HAP-1 (cell line): ENCODE measurements at regions not wholly inside any gene's neighbourhood (a gene's known extent, or its start where the extent isn't known, plus 50 kb on each side); places are given as distances from the start of the nearest gene placed in this dataset.

Experiments used
- DNase-seq, 2 experiments: peaks; one replicate each; pipeline ENCODE4 v3.0.0-alpha.2; 2016 to 2020; ENCODE audit warnings: low spot score in 2 of 2
- H3K27me3 ChIP-seq: fragments of 250-450 bp; sonication (Bioruptor Pico); 2 replicates; pipeline ENCODE4 v1.5.1; 2020; ENCODE audit warnings: low read depth, mild to moderate bottlenecking, moderate library complexity
- H3K36me3 ChIP-seq: fragments of 250-450 bp; sonication (Bioruptor Pico); replicated peaks from 2 replicates; pipeline ENCODE4 v1.5.1; 2020; ENCODE audit warnings: mild to moderate bottlenecking
- H3K4me1 ChIP-seq: fragments of 250-450 bp; sonication (Bioruptor Pico); 2 replicates; pipeline ENCODE4 v1.5.1; 2020; ENCODE audit warnings: mild to moderate bottlenecking
- H3K4me3 ChIP-seq: fragments of 250-450 bp; sonication (Bioruptor Pico); 2 replicates; pipeline ENCODE4 v1.5.1; 2020; ENCODE audit warnings: mild to moderate bottlenecking, moderate library complexity
- H3K9me3 ChIP-seq: fragments of 250-450 bp; sonication (Bioruptor Pico); 2 replicates; pipeline ENCODE4 v1.5.1; 2020; ENCODE audit warnings: mild to moderate bottlenecking, moderate library complexity
- in situ Hi-C: fragments of 300-500 bp; cut with MboI; formaldehyde crosslinking; loops from 3 replicates; pipeline ENCODE4 v1.14.3; 2020; ENCODE audit warnings: low sequenced_read_pairs, inconsistent platforms, mixed read lengths

GRCh38 chr2:16615687-16616615 lies 49.7 kb downstream of the CYRIA start:
- H3K4me1 ChIP-seq, result no peaks in the 10 kb centered on the region
- H3K27me3 ChIP-seq, result no peaks in the 10 kb centered on the region
- no peaks in the 10 kb centered on the region for H3K9me3 ChIP-seq
- no peaks in the 10 kb centered on the region for H3K36me3 ChIP-seq
- in situ Hi-C loops, result loop anchor here (5.0 kb wide), 1 partner anchor 141 kb away; no protein-coding TSS in a partner anchor
- DNase-seq, result no peak
- no peak overlapping the region for H3K4me3 ChIP-seq

DNA sequence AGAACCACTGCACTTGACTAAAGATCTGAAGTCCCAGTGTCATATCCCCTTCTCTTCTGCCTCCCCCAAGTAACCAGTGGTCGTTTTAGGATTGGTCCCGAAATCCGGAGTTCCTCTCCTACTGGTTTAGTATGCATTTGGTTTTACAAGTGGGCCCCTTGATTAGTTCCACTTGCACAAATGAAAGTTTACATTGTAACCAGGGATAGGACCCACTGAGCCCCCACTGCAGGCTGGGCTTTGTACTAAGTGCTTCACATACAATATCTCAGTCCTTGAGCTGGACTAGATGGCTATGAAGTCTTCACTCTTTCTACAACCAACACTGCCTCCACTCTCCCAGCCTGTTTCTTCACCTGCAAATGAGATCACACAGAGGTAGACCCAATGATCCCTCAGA lies 50.4 kb downstream of the CYRIA start:
- no peaks in the 10 kb centered on the region for H3K9me3 ChIP-seq
- H3K36me3 ChIP-seq, result no peaks in the 10 kb centered on the region
- DNase-seq, result no peak
- H3K4me1 ChIP-seq, result no peaks in the 10 kb centered on the region
- H3K4me3 ChIP-seq, result no peak overlapping the region
- in situ Hi-C loops, result loop anchor here (5.0 kb wide), 1 partner anchor 142 kb away; no protein-coding TSS in a partner anchor
- H3K27me3 ChIP-seq, result no peaks in the 10 kb centered on the region

GRCh38 chr2:16614314-16614860 lies 51.2 kb downstream of the CYRIA start:
- H3K36me3 ChIP-seq, result no peaks in the 10 kb centered on the region
- no peaks in the 10 kb centered on the region for H3K27me3 ChIP-seq
- in situ Hi-C loops, result no loop called here
- no peaks in the 10 kb centered on the region for H3K4me1 ChIP-seq
- H3K4me3 ChIP-seq, result no peak overlapping the region
- DNase-seq, result no peak
- H3K9me3 ChIP-seq, result no peaks in the 10 kb centered on the region

GRCh38 chr2:16613539-16614011 lies 52.1 kb downstream of the CYRIA start:
- in situ Hi-C loops, result no loop called here
- DNase-seq, result peak in 1 of 2 experiments; percentile 10
- Histone ChIP-seq H3K36me3 (no peaks in the 10 kb centered on the region), H3K27me3 (no peaks in the 10 kb centered on the region), H3K9me3 (no peaks in the 10 kb centered on the region), H3K4me3 (no peak overlapping the region), H3K4me1 (no peaks in the 10 kb centered on the region)

GRCh38 chr2:16612490-16612889 lies 53.1 kb downstream of the CYRIA start:
- no peaks in the 10 kb centered on the region for H3K9me3 ChIP-seq
- H3K4me1 ChIP-seq, result no peaks in the 10 kb centered on the region
- DNase-seq, result no peak
- H3K36me3 ChIP-seq, result no peaks in the 10 kb centered on the region
- in situ Hi-C loops, result no loop called here
- H3K4me3 ChIP-seq, result no peak overlapping the region
- no peaks in the 10 kb centered on the region for H3K27me3 ChIP-seq

DNA sequence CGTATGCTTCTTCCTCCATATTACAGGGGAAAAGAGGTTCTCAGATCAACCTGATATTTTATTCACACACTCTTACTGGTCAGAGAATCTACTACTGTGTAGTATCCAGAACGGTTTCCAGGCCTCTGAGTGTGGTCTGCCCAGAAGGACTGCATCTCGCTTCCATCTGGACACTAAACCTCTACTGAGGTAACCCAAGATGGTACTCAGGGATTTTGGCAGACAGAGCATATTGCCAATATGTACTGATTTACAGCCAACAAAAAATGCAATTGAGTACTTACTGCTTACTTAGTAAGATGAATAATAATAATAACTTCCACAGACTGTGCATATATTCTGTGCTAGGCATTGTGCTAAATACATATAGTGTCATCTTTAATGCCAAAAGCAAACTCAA lies 55.8 kb downstream of the CYRIA start:
- Histone ChIP-seq H3K27me3 (no peaks in the 10 kb centered on the region), H3K4me1 (no peaks in the 10 kb centered on the region), H3K4me3 (no peak overlapping the region), H3K36me3 (no peaks in the 10 kb centered on the region), H3K9me3 (no peaks in the 10 kb centered on the region)
- in situ Hi-C loops, result no loop called here
- no peak for DNase-seq

DNA sequence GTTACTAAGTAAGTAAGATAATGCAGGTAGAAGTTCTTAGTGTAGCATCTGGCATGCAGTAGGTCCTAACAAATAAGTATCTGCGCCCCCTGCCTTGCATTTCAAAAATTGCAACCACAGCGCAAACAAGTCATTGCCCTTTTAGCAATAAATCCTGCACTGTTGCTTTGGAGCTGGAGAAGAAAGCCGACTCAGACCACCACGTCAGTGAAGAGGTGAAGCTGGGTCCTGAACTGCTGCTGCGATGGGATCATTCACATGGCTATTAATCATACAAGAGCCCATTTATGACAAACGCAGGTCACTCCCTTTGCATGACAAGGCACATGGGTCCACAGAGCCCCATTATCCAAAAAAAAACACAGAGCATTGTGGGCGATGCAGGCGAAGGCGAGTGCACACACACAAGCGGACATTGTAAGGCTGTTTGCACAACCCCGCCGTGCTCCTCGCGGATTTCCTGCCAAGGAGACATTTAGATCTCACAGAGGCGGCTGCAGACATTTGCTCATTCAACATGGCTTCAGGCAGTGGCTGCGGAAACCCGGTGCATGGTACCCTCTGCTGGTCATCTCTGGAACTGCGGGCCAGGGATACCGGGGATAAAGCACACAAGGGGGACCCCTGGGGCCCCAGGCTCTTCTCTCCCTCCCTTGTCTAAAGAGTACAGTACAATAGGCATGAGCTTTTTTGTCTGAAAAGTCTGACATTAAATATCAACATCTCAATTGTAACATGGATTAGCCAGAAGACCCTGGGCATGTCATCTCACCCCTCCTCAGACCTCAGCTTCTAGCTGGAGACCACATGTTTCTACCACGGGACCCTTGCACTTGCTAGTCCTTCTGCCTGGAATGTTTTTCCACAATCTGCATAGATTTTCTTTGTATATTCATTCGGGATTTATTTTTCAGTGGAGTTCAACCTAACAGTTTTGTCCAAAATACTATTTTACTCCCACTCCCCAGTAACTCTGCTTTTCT lies 56.7 kb downstream of the CYRIA start:
- H3K4me1 ChIP-seq, result no peaks in the 10 kb centered on the region
- in situ Hi-C loops, result no loop called here
- peak overlapping the region; percentile 18 for H3K4me3 ChIP-seq
- peak; percentile 57 to 90 for DNase-seq
- no peaks in the 10 kb centered on the region for H3K36me3 ChIP-seq
- H3K9me3 ChIP-seq, result no peaks in the 10 kb centered on the region
- H3K27me3 ChIP-seq, result no peaks in the 10 kb centered on the region

DNA sequence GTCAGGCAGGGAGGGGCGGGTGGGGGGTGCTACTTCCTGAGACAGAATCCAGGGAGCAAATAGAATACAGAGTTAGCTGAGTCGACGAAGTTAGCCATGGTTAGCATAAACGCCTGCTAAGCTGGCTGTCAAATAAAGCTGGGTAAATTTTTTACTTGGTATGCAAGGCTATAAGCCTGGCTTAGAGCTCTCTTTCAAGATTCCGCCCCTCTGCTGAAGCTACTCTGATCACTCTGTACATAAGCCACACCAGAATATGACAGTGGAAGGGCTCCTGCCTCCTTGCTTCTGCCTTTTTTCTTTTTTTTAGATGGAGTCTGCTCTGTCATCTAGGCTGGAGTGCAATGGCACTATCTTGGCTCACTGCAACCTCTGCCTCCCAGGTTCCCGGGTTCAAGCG lies 58.3 kb downstream of the CYRIA start:
- Histone ChIP-seq H3K4me1 (no peaks in the 10 kb centered on the region), H3K36me3 (no peaks in the 10 kb centered on the region), H3K27me3 (no peaks in the 10 kb centered on the region), H3K9me3 (no peaks in the 10 kb centered on the region), H3K4me3 (no peak overlapping the region)
- in situ Hi-C loops, result no loop called here
- no peak for DNase-seq

DNA sequence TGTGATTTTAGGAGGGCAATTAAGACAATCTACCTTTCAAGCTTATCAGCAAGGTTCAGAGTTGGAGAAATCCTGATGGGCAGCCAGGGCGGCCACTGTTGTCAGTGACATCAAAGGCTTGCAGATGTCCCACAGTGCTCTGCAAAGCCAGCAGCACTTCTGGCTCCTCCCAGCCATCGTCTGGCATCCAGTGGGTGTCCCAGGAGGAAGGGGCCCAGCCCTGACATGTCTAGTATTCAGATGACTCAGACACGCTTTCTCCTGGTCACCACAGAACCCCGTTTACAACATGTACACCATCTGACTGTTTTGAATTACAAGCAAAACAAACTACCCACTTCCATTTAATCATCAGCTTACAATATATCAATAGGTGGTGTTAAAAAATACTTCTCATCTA lies 61.4 kb downstream of the CYRIA start:
- H3K4me1 ChIP-seq, result no peaks in the 10 kb centered on the region
- H3K36me3 ChIP-seq, result no peaks in the 10 kb centered on the region
- DNase-seq, result no peak
- no peaks in the 10 kb centered on the region for H3K27me3 ChIP-seq
- no peaks in the 10 kb centered on the region for H3K9me3 ChIP-seq
- no peak overlapping the region for H3K4me3 ChIP-seq
- in situ Hi-C loops, result no loop called here

- no peak for DNase-seq
- Histone ChIP-seq H3K4me1 (no peaks in the 10 kb centered on the region; the same call in 1 of the 2 replicates), H3K9me3 (no peaks in the 10 kb centered on the region), H3K36me3 (no peaks in the 10 kb centered on the region), H3K4me3 (no peak overlapping the region), H3K27me3 (no peaks in the 10 kb centered on the region)
- in situ Hi-C loops, result no loop called here
Observed at GRCh38 chr2:16591370-16591933, 74.2 kb downstream of the CYRIA start.

DNA sequence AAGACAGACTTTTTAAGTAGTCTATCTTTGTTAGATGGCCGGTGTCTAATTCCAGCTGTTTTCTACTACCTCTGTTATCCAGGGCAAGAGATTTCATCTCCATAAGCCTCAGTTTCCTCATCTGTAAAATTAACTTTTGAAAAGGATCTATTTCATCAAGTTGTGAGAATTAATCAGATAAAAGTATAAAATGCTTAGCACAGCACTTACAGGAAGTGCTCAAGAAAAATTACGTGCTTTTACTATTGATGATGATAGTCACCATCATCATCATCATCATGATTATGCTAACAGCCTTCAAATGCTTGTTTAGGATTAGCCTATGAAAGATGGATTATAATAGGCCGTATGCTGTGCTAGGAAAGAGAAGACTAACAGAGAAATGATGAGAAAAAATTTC lies 76.2 kb downstream of the CYRIA start:
- no peak overlapping the region for H3K4me3 ChIP-seq
- no peak for DNase-seq
- in situ Hi-C loops, result no loop called here

GRCh38 chr2:16588565-16588964 lies 77.1 kb downstream of the CYRIA start:
- Histone ChIP-seq H3K4me1 (no peaks in the 10 kb centered on the region; the same call in 1 of the 2 replicates), H3K4me3 (no peak overlapping the region), H3K9me3 (no peaks in the 10 kb centered on the region), H3K36me3 (no peaks in the 10 kb centered on the region), H3K27me3 (no peaks in the 10 kb centered on the region)
- DNase-seq, result no peak
- in situ Hi-C loops, result no loop called here

More for the DNA sequence above, 76.2 kb downstream of the CYRIA start:
- H3K4me1 ChIP-seq, result no peaks in the 10 kb centered on the region; the same call in 1 of the 2 replicates
- H3K27me3 ChIP-seq, result no peaks in the 10 kb centered on the region
- no peaks in the 10 kb centered on the region for H3K36me3 ChIP-seq
- no peaks in the 10 kb centered on the region for H3K9me3 ChIP-seq

DNA sequence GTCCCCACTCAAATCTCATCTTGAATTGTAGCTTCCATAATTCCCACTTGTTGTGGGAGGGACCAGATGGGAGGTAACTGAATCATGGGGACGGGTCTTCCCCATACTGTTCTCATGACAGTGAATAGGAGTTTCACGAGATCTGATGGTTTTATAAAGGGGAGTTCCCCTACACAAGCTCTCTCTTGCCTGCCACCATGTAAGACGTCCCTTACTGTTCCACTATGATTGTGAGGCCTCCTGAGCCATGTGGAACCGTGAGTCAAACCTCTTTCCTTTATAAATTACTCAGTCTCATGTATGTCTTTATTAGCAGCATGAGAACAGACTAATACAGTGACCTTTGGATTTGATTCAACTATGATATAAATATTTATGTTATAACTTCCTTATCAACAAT lies 78.0 kb downstream of the CYRIA start:
- in situ Hi-C loops, result no loop called here

More for the DNA sequence above, 78.0 kb downstream of the CYRIA start:
- Histone ChIP-seq H3K27me3 (no peaks in the 10 kb centered on the region), H3K4me1 (no peaks in the 10 kb centered on the region; the same call in 1 of the 2 replicates), H3K4me3 (no peak overlapping the region), H3K9me3 (no peaks in the 10 kb centered on the region), H3K36me3 (no peaks in the 10 kb centered on the region)
- DNase-seq, result no peak
